ENCODE measurements at regions not wholly inside any gene's neighbourhood (a gene's known extent, or its start where the extent isn't known, plus 50 kb on each side); places are given as distances from the start of the nearest gene placed in this dataset.

DNA sequence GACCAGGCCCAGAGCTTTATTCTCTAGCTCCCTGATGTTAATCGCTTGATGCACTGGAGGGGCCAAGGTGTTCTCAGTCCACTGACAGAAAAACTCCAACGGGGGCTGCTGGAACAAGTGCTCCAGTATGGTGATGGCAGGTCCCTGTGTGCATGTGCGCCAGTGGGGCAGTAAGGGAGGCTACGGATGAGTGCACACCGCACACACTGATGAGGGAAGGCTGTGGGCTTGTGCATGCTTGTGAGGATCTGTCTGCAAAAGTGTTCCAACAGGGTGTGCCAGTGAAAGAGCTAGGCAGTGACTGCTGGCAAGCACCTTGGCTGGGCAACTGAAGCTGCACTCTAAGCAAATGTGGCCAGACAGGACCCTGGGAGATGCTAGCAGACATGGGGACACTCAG lies 229.7 kb upstream of the FOXG1 start:
- H3K27ac Mint-ChIP-seq: no peak overlapping the region
- peaks cover 37% of the 10 kb centered on the region for H3K9me3 Mint-ChIP-seq
- no peaks in the 10 kb centered on the region for H3K27me3 Mint-ChIP-seq (ENCODE audit: low read depth, poor library complexity)

DNA sequence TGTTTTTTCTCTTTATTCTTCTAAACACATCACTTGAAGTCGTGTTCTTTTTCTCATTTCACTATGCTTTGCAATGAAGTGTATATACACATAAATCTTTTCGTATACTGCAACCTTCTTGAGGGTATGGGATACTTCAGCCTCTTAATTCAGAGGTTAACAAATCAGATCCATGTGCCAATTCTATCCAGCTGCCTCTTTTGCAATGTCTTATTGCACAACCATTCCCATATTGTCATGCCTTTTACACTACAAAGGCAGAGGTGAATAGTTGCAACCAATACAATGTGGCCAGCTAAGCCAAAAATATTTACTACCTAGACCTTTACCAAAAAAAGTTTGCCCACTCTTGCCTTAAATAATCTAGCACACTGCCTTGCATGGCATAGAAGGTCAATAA lies 224.5 kb upstream of the FOXG1 start:
- H3K27me3 Mint-ChIP-seq (ENCODE audit: low read depth, poor library complexity): no peaks in the 10 kb centered on the region

More for the DNA sequence above, 229.7 kb upstream of the FOXG1 start:
- H3K4me1 Mint-ChIP-seq: no peaks in the 10 kb centered on the region
- TF ChIP-seq, protein P1, sequence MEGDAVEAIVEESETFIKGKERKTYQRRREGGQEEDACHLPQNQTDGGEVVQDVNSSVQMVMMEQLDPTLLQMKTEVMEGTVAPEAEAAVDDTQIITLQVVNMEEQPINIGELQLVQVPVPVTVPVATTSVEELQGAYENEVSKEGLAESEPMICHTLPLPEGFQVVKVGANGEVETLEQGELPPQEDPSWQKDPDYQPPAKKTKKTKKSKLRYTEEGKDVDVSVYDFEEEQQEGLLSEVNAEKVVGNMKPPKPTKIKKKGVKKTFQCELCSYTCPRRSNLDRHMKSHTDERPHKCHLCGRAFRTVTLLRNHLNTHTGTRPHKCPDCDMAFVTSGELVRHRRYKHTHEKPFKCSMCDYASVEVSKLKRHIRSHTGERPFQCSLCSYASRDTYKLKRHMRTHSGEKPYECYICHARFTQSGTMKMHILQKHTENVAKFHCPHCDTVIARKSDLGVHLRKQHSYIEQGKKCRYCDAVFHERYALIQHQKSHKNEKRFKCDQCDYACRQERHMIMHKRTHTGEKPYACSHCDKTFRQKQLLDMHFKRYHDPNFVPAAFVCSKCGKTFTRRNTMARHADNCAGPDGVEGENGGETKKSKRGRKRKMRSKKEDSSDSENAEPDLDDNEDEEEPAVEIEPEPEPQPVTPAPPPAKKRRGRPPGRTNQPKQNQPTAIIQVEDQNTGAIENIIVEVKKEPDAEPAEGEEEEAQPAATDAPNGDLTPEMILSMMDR (IDR thresholded peaks at IDR 0.05): no peak
- H3K4me3 Mint-ChIP-seq: no peak overlapping the region
- DNase-seq: no peak
- peaks cover 3% of the 10 kb centered on the region for H3K36me3 Mint-ChIP-seq (ENCODE audit: low read depth)

DNA sequence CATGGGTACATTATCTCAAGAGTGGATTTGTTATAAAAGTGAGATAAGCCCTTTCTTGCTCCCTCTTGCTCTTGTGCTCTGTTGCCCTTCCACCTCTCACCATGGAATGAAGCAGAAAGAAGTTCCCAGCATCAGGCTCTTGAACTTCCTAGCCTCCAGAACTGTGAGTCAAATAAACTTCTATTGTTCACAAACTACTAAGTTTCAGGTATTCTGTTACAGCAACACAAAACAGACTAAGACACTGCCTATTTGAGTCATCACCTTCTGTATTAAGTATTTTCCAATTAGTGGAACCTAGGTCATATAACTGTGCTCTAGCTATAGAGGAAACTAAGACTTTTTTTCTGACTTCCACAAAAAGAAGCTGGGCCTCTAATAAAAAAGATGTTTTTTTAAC lies 201.2 kb upstream of the FOXG1 start:
- Mint-ChIP-seq H3K27ac (no peak overlapping the region), H3K27me3 (ENCODE audit: low read depth, poor library complexity) (no peaks in the 10 kb centered on the region), H3K4me1 (no peaks in the 10 kb centered on the region), H3K36me3 (ENCODE audit: low read depth) (no peaks in the 10 kb centered on the region), H3K4me3 (no peak overlapping the region), H3K9me3 (no peaks in the 10 kb centered on the region)
- DNase-seq: no peak
- TF ChIP-seq, protein P1 (IDR thresholded peaks at IDR 0.05): no peak

More for the DNA sequence above, 224.5 kb upstream of the FOXG1 start:
- DNase-seq: no peak
- TF ChIP-seq, protein P1 (IDR thresholded peaks at IDR 0.05): no peak
- Mint-ChIP-seq H3K4me3 (no peak overlapping the region), H3K27ac (no peak overlapping the region), H3K9me3 (peaks cover 36% of the 10 kb centered on the region), H3K36me3 (ENCODE audit: low read depth) (peaks cover 3% of the 10 kb centered on the region), H3K4me1 (no peaks in the 10 kb centered on the region)

DNA sequence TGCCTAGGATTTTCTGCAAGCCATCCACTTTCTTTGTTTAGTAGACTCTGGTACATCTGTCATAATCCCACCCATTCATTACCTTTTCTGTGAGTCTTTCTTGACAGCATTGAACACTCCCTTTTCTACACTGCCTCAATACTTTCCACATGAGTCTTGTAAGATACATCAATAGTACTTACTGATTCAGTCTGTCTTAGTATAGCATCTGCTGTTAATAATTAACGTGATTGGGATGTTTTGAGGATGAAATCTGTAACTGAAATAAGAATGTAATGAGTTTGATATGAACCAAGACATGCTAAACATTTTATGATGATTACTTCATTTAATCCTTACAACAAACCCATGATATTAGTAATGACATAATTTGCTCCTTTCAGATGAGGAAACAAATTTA lies 196.2 kb upstream of the FOXG1 start:
- DNase-seq: no peak
- no peak overlapping the region for H3K4me3 Mint-ChIP-seq
- no peak overlapping the region for H3K27ac Mint-ChIP-seq
- TF ChIP-seq, protein P1 (IDR thresholded peaks at IDR 0.05): no peak
- no peaks in the 10 kb centered on the region for H3K4me1 Mint-ChIP-seq
- peaks cover 17% of the 10 kb centered on the region for H3K9me3 Mint-ChIP-seq
- no peaks in the 10 kb centered on the region for H3K27me3 Mint-ChIP-seq (ENCODE audit: low read depth, poor library complexity)
- H3K36me3 Mint-ChIP-seq (ENCODE audit: low read depth): no peaks in the 10 kb centered on the region

DNA sequence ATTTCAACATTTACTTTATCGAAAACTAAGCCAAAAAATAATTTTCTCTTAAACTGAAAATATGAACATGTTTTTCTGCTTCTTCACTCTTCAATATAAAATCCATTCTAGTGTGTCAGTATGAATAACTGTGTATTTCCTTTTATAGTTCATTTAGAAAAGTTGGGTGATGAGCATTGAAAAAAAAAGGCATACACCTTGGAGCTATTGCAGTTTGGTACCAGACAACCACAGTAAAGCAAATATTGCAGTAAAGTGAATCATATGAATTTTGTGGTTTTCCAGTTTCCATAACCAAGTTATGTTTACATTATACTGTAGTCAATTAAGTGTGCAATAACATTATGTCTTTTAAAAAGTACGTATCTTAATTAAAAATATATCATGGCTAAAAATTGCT lies 195.0 kb upstream of the FOXG1 start:
- Mint-ChIP-seq H3K4me3 (no peak overlapping the region), H3K36me3 (ENCODE audit: low read depth) (no peaks in the 10 kb centered on the region), H3K27ac (no peak overlapping the region), H3K4me1 (no peaks in the 10 kb centered on the region), H3K27me3 (ENCODE audit: low read depth, poor library complexity) (no peaks in the 10 kb centered on the region), H3K9me3 (peaks cover 17% of the 10 kb centered on the region)
- TF ChIP-seq, protein P1 (IDR thresholded peaks at IDR 0.05): no peak
- DNase-seq: no peak

DNA sequence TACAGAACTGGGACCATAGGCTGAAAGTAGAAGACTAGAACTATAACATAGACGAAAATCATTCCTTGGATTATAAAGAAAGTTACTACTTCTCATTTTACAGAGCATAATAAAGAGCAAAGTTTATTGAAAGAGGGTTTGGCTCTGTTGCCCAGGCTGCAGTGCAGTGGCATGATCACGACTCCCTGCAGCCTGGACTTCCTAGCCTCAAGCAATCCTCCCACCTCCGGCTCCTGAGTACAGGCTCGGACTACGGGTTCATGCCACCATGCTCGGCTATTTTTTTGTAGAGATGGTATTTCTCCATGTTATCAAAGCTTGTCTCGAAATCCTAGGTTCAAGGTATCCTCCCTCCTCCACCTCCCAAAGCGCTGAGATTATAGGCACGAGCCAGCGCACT lies 190.1 kb upstream of the FOXG1 start:
- Mint-ChIP-seq H3K27ac (no peak overlapping the region), H3K27me3 (ENCODE audit: low read depth, poor library complexity) (no peaks in the 10 kb centered on the region), H3K4me1 (no peaks in the 10 kb centered on the region), H3K4me3 (no peak overlapping the region), H3K36me3 (ENCODE audit: low read depth) (no peaks in the 10 kb centered on the region), H3K9me3 (peaks cover 17% of the 10 kb centered on the region)
- TF ChIP-seq, protein P1 (IDR thresholded peaks at IDR 0.05): no peak
- no peak for DNase-seq

Measured in nephron progenitor cell (in vitro differentiated cells).